CD14-positive monocyte (primary cell): ENCODE measurements at regions not wholly inside any gene's neighbourhood (a gene's known extent, or its start where the extent isn't known, plus 50 kb on each side); places are given as distances from the start of the nearest gene placed in this dataset.
"Not testable (repeated sequence)": the region's sequence is repeated elsewhere in the genome, so short reads cannot be mapped to it uniquely, and the experiment has no call there.

Source experiments
- DNase-seq, 3 donors: peaks; one replicate each; pipeline ENCODE4 v3.0.0-alpha.2; 2011 to 2022
- H2AFZ ChIP-seq: 2 replicates; pipeline ENCODE4 v1.6.0; 2012; ENCODE audit warnings: mild to moderate bottlenecking, low read depth, low read length, inconsistent platforms; ENCODE audit not compliant: insufficient read depth, poor library complexity, severe bottlenecking
- H3K27ac ChIP-seq, 2 donors: 1 replicate in 1 of 2; 2 replicates in 1 of 2; pipeline ENCODE4 v1.5.1; 2012 to 2013; ENCODE audit warnings: low read length in 2 of 2, control low read depth in 1 of 2, inconsistent platforms in 1 of 2, low read depth in 1 of 2, mild to moderate bottlenecking in 1 of 2
- H3K27me3 ChIP-seq, 2 donors: one replicate each; pipeline versions ENCODE4 v1.6.0 to v1.6.1; 2011 to 2013; ENCODE audit warnings: low read length in 2 of 2; ENCODE audit not compliant: control insufficient read depth in 2 of 2, insufficient read depth in 2 of 2
- H3K36me3 ChIP-seq, 2 donors: replicated peaks in 1 of 2; 1 replicate in 1 of 2; 2 replicates in 1 of 2; pipeline versions ENCODE4 v1.5.1 to v1.6.1; 2012 to 2013; ENCODE audit warnings: low read length in 2 of 2, control low read depth in 1 of 2, inconsistent platforms in 1 of 2, mild to moderate bottlenecking in 1 of 2; ENCODE audit not compliant: insufficient read depth in 2 of 2, control insufficient read depth in 1 of 2
- H3K4me1 ChIP-seq, 2 donors: 1 replicate in 1 of 2; 2 replicates in 1 of 2; pipeline versions ENCODE4 v1.5.1 to v1.6.1; 2012 to 2013; ENCODE audit warnings: low read length in 2 of 2, control low read depth in 1 of 2, inconsistent platforms in 1 of 2, mild to moderate bottlenecking in 1 of 2, moderate library complexity in 1 of 2; ENCODE audit not compliant: insufficient read depth in 2 of 2, control insufficient read depth in 1 of 2
- H3K4me2 ChIP-seq: replicated peaks from 2 replicates; pipeline ENCODE3; 2012; ENCODE audit warnings: low read length, moderate library complexity, mild to moderate bottlenecking; ENCODE audit not compliant: poor library complexity, severe bottlenecking; ENCODE audit errors: extremely low read depth
- H3K4me3 ChIP-seq, 3 experiments: fragments of 200-600 bp in 1 of 3; sonication (generic) in 1 of 3; replicated peaks in 1 of 3; 1 replicate in 2 of 3; 2 replicates in 1 of 3; pipeline ENCODE4 v1.5.1; 2011 to 2013; ENCODE audit warnings: low read length in 3 of 3, mild to moderate bottlenecking in 3 of 3, control low read depth in 2 of 3, low read depth in 2 of 3, inconsistent platforms in 1 of 3, moderate library complexity in 1 of 3
- H3K79me2 ChIP-seq: 2 replicates; pipeline ENCODE4 v1.6.0; 2012; ENCODE audit warnings: mild to moderate bottlenecking, control low read depth, inconsistent platforms, low read length, moderate library complexity; ENCODE audit not compliant: insufficient read depth
- H3K9ac ChIP-seq: 2 replicates; pipeline ENCODE4 v1.6.0; 2017; ENCODE audit warnings: low read length, mild to moderate bottlenecking; ENCODE audit not compliant: insufficient read depth, poor library complexity, severe bottlenecking
- H3K9me3 ChIP-seq, 2 donors: replicated peaks in 1 of 2; 1 replicate in 1 of 2; 2 replicates in 1 of 2; pipeline versions ENCODE4 v1.5.1 to v1.6.1; 2012 to 2013; ENCODE audit warnings: low read length in 2 of 2, control low read depth in 1 of 2; ENCODE audit not compliant: control insufficient read depth in 1 of 2, insufficient read depth in 1 of 2
- H4K20me1 ChIP-seq: 2 replicates; pipeline ENCODE4 v1.6.0; 2012; ENCODE audit warnings: mild to moderate bottlenecking, low read length, control low read depth, moderate library complexity; ENCODE audit not compliant: insufficient read depth
- H3K27ac Mint-ChIP-seq, 7 donors: one replicate each; pipeline ENCODE4 v1.8.0; 2020; ENCODE audit warnings: mild to moderate bottlenecking in 7 of 7, mixed read lengths in 7 of 7, moderate library complexity in 6 of 7, inconsistent platforms in 2 of 7
- H3K27me3 Mint-ChIP-seq, 3 donors: one replicate each; pipeline ENCODE4 v1.8.0; 2021 to 2022; ENCODE audit warnings: low read depth in 3 of 3, mild to moderate bottlenecking in 3 of 3, mixed read lengths in 3 of 3, moderate library complexity in 3 of 3, inconsistent platforms in 1 of 3
- H3K36me3 Mint-ChIP-seq, 2 donors: one replicate each; pipeline ENCODE4 v1.8.0; 2020; ENCODE audit warnings: mixed read lengths in 2 of 2, inconsistent platforms in 1 of 2, mild to moderate bottlenecking in 1 of 2
- H3K4me1 Mint-ChIP-seq: one replicate; pipeline ENCODE4 v1.8.0; 2020; ENCODE audit warnings: mild to moderate bottlenecking, mixed read lengths
- H3K4me3 Mint-ChIP-seq, 2 donors: one replicate each; pipeline ENCODE4 v1.8.0; 2020; ENCODE audit warnings: mild to moderate bottlenecking in 2 of 2, mixed read lengths in 2 of 2, moderate library complexity in 1 of 2
- H3K9me3 Mint-ChIP-seq, 7 donors: one replicate each; pipeline ENCODE4 v1.8.0; 2020 to 2022; ENCODE audit warnings: mixed read lengths in 7 of 7, mild to moderate bottlenecking in 6 of 7, moderate library complexity in 6 of 7, inconsistent platforms in 2 of 7
- CTCF ChIP-seq: fragments of 200-600 bp; IDR thresholded peaks from one replicate; pipeline ENCODE4 v1.8.0; 2022; ENCODE audit warnings: antibody characterized with exemption, mild to moderate bottlenecking
- WGBS: methylation state at CpG from one replicate; pipeline ENCODE4 v1.1.5; 2013; ENCODE audit warnings: missing lambda C conversion rate; ENCODE audit not compliant: insufficient coverage; 5-methylcytosine and 5-hydroxymethylcytosine counted together
- intact Hi-C, 2 donors: fragments of 100-400 bp; cut with micrococcal nuclease; formaldehyde crosslinking; loops; one replicate each; pipeline versions ENCODE4 v1.15.0 to v1.15.1; 2023

GRCh38 chr5:127216898-127217675, 73.5 kb upstream of the MEGF10 start:
- Histone ChIP-seq H3K27ac (no peak overlapping the region), H3K4me1 (no peaks in the 10 kb centered on the region), H4K20me1 (no peaks in the 10 kb centered on the region), H3K27me3 (no peaks in the 10 kb centered on the region), H3K79me2 (no peaks in the 10 kb centered on the region), H3K36me3 (no peaks in the 10 kb centered on the region), H3K4me2 (no peak overlapping the region), H2AFZ (no peak overlapping the region), H3K4me3 (no peak overlapping the region), H3K9me3 (no peaks in the 10 kb centered on the region), H3K9ac (no peak overlapping the region)
- TF ChIP-seq CTCF = no peak
- WGBS = 92% methylated on average over 2 of the region's 3 CpGs
- peaks cover 0 to 12% (median 3%) of the 10 kb centered on the region in 7 donors for H3K9me3 Mint-ChIP-seq
- no peaks in the 10 kb centered on the region for H3K4me1 Mint-ChIP-seq
- H3K4me3 Mint-ChIP-seq = no peak overlapping the region
- H3K27ac Mint-ChIP-seq = no peak overlapping the region
- intact Hi-C loops = no loop called here
- DNase-seq = no peak
- H3K27me3 Mint-ChIP-seq = peaks cover 0 to 6% (median 2%) of the 10 kb centered on the region in 3 donors
- H3K36me3 Mint-ChIP-seq = no peaks in the 10 kb centered on the region

GRCh38 chr5:127221936-127222335, 68.7 kb upstream of the MEGF10 start:
- intact Hi-C loops = not testable (repeated sequence)

GRCh38 chr5:127222571-127223156, 67.9 kb upstream of the MEGF10 start:
- not testable (repeated sequence) for H3K9me3 Mint-ChIP-seq

More at GRCh38 chr5:127221936-127222335, 68.7 kb upstream of the MEGF10 start:
- not testable (repeated sequence) for DNase-seq, H3K27ac ChIP-seq, H3K4me1 Mint-ChIP-seq, H3K9me3 Mint-ChIP-seq, H3K27ac Mint-ChIP-seq, H3K79me2 ChIP-seq, H4K20me1 ChIP-seq, H3K36me3 ChIP-seq, H3K9ac ChIP-seq, H3K4me3 Mint-ChIP-seq, H2AFZ ChIP-seq, H3K27me3 ChIP-seq, H3K4me3 ChIP-seq, H3K9me3 ChIP-seq, H3K4me1 ChIP-seq, H3K36me3 Mint-ChIP-seq, H3K27me3 Mint-ChIP-seq, H3K4me2 ChIP-seq
- no CpG with 5 or more reads among the region's 1 CpG for WGBS

More at GRCh38 chr5:127222571-127223156, 67.9 kb upstream of the MEGF10 start:
- H3K79me2 ChIP-seq, H3K4me1 Mint-ChIP-seq, intact Hi-C loops, DNase-seq, H4K20me1 ChIP-seq, H3K27me3 ChIP-seq, H3K4me1 ChIP-seq, H3K9ac ChIP-seq, H3K36me3 ChIP-seq, H3K4me3 ChIP-seq, H3K4me3 Mint-ChIP-seq, H3K27ac ChIP-seq, H3K27me3 Mint-ChIP-seq, H3K9me3 ChIP-seq, H2AFZ ChIP-seq, H3K27ac Mint-ChIP-seq, H3K36me3 Mint-ChIP-seq, H3K4me2 ChIP-seq: not testable (repeated sequence)
- no CpG with 5 or more reads among the region's 1 CpG for WGBS
